Spinal cord (tissue), 9 donors: ENCODE measurements at regions not wholly inside any gene's neighbourhood (a gene's known extent, or its start where the extent isn't known, plus 50 kb on each side); places are given as distances from the start of the nearest gene placed in this dataset.
"Not testable (repeated sequence)": the region's sequence is repeated elsewhere in the genome, so short reads cannot be mapped to it uniquely, and the experiment has no call there.

Experiments
- DNase-seq, 6 donors: peaks; one replicate each; pipeline versions ENCODE4 v3.0.0 to v3.0.0-alpha.2; 2013 to 2015; ENCODE audit warnings: low spot score in 6 of 6, low read depth in 4 of 6
- H3K27ac ChIP-seq: one replicate; pipeline ENCODE4 v1.5.1; 2013; ENCODE audit warnings: low read depth, low read length, control low read depth
- H3K27me3 ChIP-seq: one replicate; pipeline ENCODE4 v1.6.1; 2013; ENCODE audit warnings: low read length; ENCODE audit not compliant: control insufficient read depth, insufficient read depth
- H3K36me3 ChIP-seq: one replicate; pipeline ENCODE4 v1.6.1; 2013; ENCODE audit warnings: low read length; ENCODE audit not compliant: control insufficient read depth, insufficient read depth
- H3K4me1 ChIP-seq: one replicate; pipeline ENCODE4 v1.6.1; 2013; ENCODE audit warnings: low read length; ENCODE audit not compliant: control insufficient read depth, insufficient read depth
- H3K4me3 ChIP-seq: one replicate; pipeline ENCODE4 v1.5.1; 2013; ENCODE audit warnings: low read depth, low read length, control low read depth
- H3K9me3 ChIP-seq: one replicate; pipeline ENCODE4 v1.6.1; 2013; ENCODE audit warnings: low read length; ENCODE audit not compliant: control insufficient read depth, insufficient read depth
- WGBS: methylation state at CpG from one replicate; pipeline ENCODE4 v1.1.5; 2013; ENCODE audit warnings: missing lambda C conversion rate; ENCODE audit not compliant: insufficient coverage; 5-methylcytosine and 5-hydroxymethylcytosine counted together
- donor health status: healthy.

GRCh38 chr1:29920316-29920715 is 684.0 kb downstream of the PTPRU start:
- peaks cover 10% of the 10 kb centered on the region for H3K4me1 ChIP-seq
- no peaks in the 10 kb centered on the region for H3K27me3 ChIP-seq
- no peak overlapping the region for H3K4me3 ChIP-seq
- no peak overlapping the region for H3K27ac ChIP-seq
- no peaks in the 10 kb centered on the region for H3K9me3 ChIP-seq
- no peak for DNase-seq
- WGBS, result 73% methylated on average over 9 of the region's 9 CpGs
- no peaks in the 10 kb centered on the region for H3K36me3 ChIP-seq

DNA sequence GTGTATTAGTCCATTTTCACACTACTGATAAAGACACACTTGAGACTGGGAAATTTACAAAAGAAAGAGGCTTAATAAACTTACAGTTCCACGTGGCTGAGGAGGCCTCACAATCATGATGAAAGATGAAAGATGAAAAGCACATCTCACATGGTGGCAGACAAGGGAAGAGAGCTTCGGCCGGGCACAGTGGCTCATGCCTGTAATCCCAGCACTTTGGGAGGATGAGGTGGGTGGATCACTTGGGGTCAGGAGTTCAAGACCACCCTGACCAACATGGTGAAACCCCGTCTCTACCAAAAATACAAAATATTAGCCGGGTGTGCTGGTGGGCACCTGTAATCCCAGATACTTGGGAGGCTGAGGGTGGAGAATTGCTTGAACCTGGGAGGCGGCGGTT is 682.7 kb downstream of the PTPRU start:
- H3K4me1 ChIP-seq, H3K27ac ChIP-seq, DNase-seq, H3K27me3 ChIP-seq, H3K9me3 ChIP-seq, H3K4me3 ChIP-seq, H3K36me3 ChIP-seq: not testable (repeated sequence)
- WGBS, result 95% methylated on average over 4 of the region's 7 CpGs

- Histone ChIP-seq H3K36me3 (no peaks in the 10 kb centered on the region), H3K4me1 (peaks cover 3% of the 10 kb centered on the region), H3K9me3 (no peaks in the 10 kb centered on the region), H3K27ac (no peak overlapping the region), H3K4me3 (no peak overlapping the region), H3K27me3 (no peaks in the 10 kb centered on the region)
- WGBS, result no CpG with 5 or more reads among the region's 3 CpGs
- DNase-seq, result no peak
Observed at GRCh38 chr1:29916656-29917369, 680.5 kb downstream of the PTPRU start.

DNA sequence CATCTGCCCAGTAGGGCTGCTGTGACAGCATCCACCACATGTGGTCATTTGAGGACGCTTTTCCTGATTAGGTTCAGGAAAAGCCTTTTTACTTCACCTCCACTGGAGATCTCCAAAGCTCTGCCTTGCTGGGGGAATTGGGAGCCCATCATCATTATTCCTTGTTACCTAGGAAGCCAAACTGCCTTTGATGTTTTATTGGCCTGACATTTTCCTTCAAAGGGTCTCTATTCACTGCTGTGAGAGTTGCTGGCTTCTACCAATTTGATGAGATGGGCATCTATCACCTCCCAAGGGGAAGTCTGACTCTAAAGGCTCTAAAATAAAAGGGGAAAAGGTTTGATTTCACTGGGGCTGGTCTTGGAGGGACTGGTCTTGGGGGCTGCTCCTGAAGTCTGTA is 678.6 kb downstream of the PTPRU start:
- Histone ChIP-seq H3K9me3 (no peaks in the 10 kb centered on the region), H3K4me3 (no peak overlapping the region), H3K27me3 (no peaks in the 10 kb centered on the region), H3K27ac (no peak overlapping the region), H3K36me3 (no peaks in the 10 kb centered on the region), H3K4me1 (no peaks in the 10 kb centered on the region)
- WGBS, result no CpG with 5 or more reads among the region's 1 CpG
- DNase-seq, result peak in 1 of 6 donors; percentile 66

DNA sequence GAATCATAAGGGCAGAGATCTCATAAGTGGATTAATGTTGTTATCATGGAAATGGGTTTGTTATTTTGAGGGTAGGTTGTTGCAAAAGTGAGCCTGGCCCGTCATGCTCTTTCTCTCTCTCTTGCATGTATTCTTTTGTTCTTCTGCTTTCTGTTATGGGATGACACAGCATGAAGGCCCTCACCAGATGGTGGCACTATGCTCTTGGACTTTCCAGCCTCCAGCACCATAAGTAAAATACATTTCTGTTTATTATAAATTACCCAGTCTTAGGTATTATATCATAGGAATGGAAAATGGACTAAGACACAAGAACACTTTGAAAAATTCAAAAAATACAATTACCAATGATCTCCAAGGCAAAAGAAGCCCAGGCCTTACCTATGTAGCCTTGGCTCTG is 676.1 kb downstream of the PTPRU start:
- H3K36me3 ChIP-seq, result no peaks in the 10 kb centered on the region
- no peaks in the 10 kb centered on the region for H3K9me3 ChIP-seq
- no CpG with 5 or more reads among the region's 1 CpG for WGBS
- DNase-seq, result peak in 1 of 6 donors; percentile 58
- no peaks in the 10 kb centered on the region for H3K27me3 ChIP-seq
- H3K4me1 ChIP-seq, result no peaks in the 10 kb centered on the region
- no peak overlapping the region for H3K4me3 ChIP-seq
- no peak overlapping the region for H3K27ac ChIP-seq

DNA sequence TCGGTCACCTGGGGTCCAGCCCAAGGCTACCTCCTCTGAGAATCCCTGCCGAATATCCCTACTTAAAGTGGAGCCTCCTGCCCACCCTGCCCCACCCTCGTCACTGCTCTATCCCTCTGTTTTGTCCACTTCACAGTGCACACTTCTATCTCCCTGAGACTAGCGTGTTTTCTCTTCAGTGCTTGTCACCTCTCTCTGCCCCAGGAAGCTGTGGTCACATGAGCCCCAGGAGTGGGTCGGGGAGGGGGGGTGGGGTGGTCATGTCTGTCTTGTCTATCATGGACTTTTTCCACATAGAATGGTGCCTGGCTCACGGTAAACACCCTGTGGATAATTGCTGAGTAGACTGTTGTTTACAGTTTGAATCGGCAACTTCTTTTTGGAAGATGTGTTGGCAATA is 673.6 kb downstream of the PTPRU start:
- 88% methylated on average over 3 of the region's 7 CpGs for WGBS
- no peak overlapping the region for H3K4me3 ChIP-seq
- DNase-seq, result no peak
- H3K9me3 ChIP-seq, result no peaks in the 10 kb centered on the region
- peaks cover 7% of the 10 kb centered on the region for H3K4me1 ChIP-seq
- H3K27ac ChIP-seq, result no peak overlapping the region
- H3K36me3 ChIP-seq, result no peaks in the 10 kb centered on the region
- no peaks in the 10 kb centered on the region for H3K27me3 ChIP-seq

DNA sequence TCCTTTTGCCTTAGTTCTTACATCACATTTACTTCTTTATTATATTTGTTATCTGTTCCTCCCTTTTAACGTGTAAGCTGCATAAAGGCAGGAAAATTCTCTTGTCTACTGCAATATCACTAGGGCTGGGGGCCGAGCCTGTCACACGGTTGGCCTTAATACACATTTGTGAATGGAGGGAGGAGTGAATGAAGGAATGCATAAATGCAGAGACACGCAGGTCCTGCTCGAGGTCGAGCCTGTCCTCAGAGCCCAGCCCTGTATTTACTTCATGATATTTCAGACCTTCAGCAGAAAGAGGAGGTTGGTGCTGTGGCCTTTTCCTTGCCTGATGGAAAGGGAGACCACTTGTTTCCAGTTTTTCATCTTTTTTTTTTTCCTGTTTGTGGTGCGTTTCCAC is 671.3 kb downstream of the PTPRU start:
- WGBS, result 80% methylated on average over 3 of the region's 7 CpGs
- Histone ChIP-seq H3K4me1 (peaks cover 12% of the 10 kb centered on the region), H3K36me3 (no peaks in the 10 kb centered on the region), H3K27me3 (no peaks in the 10 kb centered on the region), H3K4me3 (no peak overlapping the region), H3K27ac (no peak overlapping the region), H3K9me3 (no peaks in the 10 kb centered on the region)
- no peak for DNase-seq

- Histone ChIP-seq H3K4me1 (peaks cover 18% of the 10 kb centered on the region), H3K9me3 (no peaks in the 10 kb centered on the region), H3K27me3 (no peaks in the 10 kb centered on the region), H3K4me3 (no peak overlapping the region), H3K27ac (no peak overlapping the region), H3K36me3 (no peaks in the 10 kb centered on the region)
- no peak for DNase-seq
- WGBS, result 87% methylated on average over 6 of the region's 6 CpGs
Observed at GRCh38 chr1:29906927-29907326, 670.6 kb downstream of the PTPRU start.

- no peaks in the 10 kb centered on the region for H3K36me3 ChIP-seq
- WGBS, result 73% methylated on average over 2 of the region's 5 CpGs
- H3K4me1 ChIP-seq, result peaks cover 37% of the 10 kb centered on the region
- H3K4me3 ChIP-seq, result no peak overlapping the region
- no peaks in the 10 kb centered on the region for H3K9me3 ChIP-seq
- no peak for DNase-seq
- no peaks in the 10 kb centered on the region for H3K27me3 ChIP-seq
- no peak overlapping the region for H3K27ac ChIP-seq
Observed at GRCh38 chr1:29903548-29904166, 667.3 kb downstream of the PTPRU start.
